DMS153 treated with DMSO at 0.1 percent for 48 hours (cell line): ENCODE measurements at regions not wholly inside any gene's neighbourhood (a gene's known extent, or its start where the extent isn't known, plus 50 kb on each side); places are given as distances from the start of the nearest gene placed in this dataset.

ENCODE experiments used
- DNase-seq: peaks from one replicate; lab custom pipeline; 2025; ENCODE audit not compliant: unreplicated experiment; lab: John Stamatoyannopoulos, UW

GRCh38 chr13:97110936-97111335 is 111.2 kb upstream of the MBNL2 start:
- DNase-seq: no peak

- no peak for DNase-seq
Measured at GRCh38 chr13:97111756-97112155, 110.4 kb upstream of the MBNL2 start.

GRCh38 chr13:97112446-97113152 is 109.5 kb upstream of the MBNL2 start:
- no peak for DNase-seq

GRCh38 chr13:97113231-97114001 is 108.7 kb upstream of the MBNL2 start:
- DNase-seq: peak; percentile 27

DNA sequence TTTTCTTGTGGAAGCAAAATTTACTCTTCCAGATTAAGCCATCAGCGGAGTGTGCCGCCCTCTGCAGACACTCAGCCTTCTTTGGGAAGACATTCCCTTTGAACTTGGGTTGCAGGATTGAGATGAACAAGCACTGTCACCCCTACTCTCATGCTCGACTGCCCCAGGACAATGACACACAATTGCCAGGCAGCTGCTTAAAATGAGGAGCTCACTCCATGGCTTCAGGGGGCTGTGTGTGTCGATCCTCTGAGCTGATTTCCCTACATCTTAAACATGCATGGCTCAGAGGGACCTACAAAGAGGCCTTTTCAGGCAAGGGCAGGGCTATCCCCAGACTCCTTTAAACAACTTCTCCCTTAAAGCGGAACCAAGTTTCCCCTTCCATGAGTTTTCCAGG is 107.5 kb upstream of the MBNL2 start:
- DNase-seq: no peak

DNA sequence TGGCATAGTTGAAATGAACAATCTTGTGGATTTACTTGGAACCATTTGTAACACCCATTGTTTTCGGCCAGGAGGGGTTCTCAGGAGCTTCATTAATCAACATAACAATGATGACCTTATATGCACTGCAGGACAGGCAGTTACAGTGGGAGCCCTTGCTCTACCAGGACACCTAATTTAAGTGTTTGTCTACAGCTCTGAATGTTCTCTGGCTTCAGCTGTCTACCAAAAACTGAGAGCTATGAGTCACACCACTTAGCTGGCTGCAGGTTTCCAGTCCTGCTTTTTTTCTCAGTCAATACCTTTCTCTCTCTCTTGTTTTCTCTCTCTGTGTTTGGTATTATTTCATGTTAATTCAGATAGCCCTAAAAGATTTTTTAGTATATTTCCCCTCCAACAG is 105.4 kb upstream of the MBNL2 start:
- DNase-seq: peak; percentile 44

DNA sequence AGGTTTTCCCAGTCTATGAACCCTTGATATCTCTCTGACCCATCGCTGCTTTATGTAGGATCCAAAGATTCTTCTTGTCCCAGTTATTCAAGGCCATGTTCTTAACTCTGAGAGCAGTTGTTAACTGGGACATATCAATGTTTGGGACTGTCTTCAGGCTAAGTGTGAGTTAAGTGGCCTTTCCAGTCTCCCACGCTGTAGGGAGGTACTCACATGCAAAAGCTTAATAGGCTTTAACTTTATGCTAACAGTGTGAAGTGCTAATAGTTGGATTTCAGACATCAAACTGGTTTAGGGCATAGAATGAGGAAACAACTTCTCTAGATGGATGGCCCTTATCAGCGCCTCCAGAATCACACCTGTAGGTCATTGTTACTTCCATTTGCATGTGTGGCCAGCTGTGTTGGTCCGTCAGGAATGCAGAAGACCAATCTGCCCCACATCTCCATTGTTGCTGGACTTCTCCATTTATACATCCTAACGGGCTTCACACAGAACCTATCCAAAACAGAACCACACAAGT is 104.7 kb upstream of the MBNL2 start:
- no peak for DNase-seq

DNA sequence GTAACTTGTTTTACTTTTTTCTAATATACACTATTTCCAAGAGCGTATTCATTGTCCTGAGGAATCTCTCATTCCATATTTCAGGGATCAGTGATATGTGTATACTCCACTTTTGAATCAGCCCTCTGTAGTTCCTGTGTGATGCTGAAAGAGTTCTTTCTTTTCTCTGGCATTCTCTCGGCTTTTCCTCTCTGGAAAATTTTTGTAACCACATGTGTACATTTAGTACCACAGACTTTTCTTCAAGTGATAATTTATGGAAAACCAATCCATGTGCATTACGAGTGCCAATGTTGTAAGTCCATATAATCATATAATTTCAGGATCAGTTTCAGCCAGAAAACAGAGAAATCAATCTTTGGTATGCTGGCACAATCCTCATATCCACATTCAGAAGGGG is 102.2 kb upstream of the MBNL2 start:
- no peak for DNase-seq

- DNase-seq: no peak
Measured at GRCh38 chr13:97120346-97120745, 101.8 kb upstream of the MBNL2 start.

DNA sequence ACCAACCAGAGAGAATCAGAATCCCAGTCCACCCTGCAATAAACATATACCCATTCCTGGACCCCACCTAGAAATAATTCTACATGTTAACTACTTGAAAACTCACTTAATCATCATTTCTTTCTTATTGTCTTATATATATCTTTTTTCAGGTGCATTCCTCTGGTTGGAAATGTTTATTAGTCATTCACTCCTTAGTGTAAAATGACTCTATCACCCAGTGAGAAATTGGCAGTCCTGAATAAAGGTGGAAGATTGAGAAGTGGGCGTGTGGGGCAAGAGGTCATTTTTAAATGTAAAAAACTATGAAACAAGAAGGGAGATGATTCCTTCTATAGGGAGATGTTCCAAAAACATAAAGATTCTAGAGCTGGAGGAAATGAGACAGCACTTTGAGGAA is 101.2 kb upstream of the MBNL2 start:
- DNase-seq: no peak

GRCh38 chr13:97121894-97122293 is 100.2 kb upstream of the MBNL2 start:
- no peak for DNase-seq

DNA sequence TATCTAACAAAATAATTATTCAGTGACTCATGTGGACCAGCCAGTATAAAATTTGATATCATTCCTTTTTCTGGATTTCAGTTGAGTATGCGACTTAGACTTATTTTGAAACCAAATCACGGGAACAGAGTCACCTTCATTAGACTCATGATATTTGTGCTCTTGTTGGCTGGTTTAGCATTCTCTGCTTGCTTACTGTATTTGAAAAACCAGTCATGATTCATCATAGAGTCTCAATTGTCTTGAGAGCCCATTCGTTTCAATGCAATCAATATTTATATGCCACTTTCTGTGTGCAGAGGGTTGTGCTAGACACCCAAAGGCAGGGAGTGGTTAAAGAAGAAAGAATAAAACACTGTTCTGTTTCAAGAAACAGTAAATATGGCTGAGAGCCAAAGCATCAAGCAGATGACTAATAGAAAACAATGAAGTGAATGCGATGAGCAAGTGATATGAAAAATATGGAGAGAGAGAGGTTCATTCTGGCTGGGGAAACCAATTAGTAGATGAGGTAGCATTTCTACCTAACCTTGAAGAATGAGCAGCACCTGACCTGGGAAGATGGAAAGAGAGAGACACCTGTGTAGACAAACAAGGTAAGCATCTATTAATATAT is 99.6 kb upstream of the MBNL2 start:
- DNase-seq: no peak

DNA sequence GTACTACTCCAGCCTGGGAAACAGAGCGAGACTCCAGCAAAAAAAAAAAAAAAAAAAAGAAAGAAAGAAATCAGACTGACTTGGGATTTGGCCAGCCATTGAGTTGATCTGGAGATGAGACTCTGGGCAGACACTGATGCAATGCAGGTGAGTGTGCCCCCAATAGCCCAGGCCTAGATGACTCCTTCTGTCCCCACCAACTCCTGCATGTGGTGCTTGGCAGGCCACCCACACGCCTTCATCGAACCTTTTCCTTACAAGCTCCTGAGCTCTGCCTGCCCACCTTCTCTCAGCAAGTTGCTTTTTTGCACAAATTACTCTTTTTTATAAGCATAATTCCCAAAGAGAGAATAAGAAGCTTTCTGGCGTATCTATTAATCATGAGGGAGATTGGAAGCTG is 97.9 kb upstream of the MBNL2 start:
- DNase-seq: no peak

DNA sequence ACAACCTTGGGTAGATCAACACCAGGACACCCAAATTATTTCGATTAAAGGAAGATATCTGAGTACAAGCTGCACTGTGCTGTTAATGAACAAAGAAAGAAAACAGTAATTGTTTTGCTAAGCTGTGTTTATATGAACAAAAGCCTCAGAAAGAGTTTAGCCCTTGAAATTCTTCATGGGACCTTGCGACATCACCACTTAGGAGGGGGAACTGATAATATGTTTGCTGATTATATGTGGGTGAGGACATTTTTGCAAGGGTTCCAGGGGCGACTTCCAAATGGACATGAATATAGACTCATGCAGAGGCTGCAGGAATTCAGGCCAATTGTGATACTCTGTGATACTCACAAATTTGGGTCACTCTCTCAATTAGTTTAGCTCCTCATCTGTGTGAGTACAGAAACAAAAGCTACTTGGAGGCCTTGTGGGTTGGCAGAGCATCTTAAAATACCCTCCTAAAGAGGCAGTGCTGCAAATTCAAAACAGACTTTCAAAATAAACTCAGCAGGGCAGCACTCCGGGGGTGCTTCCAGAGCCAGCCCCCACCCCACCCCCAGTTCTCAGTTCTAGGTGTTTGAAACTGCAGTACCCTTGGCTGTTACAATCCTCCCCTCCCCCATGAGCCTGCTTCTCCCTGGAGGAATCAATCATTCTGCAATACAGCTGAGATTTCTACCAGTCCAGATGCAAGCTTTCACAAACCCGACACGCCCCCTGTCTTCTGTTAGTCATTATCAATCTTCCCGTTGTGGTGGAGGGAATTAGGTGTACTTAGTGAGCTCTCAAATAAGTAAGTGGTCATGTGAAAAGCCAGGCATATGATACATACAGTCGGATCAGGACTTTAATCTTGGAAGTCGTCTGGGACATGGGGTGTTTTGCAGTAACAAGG is 97.0 kb upstream of the MBNL2 start:
- no peak for DNase-seq

DNA sequence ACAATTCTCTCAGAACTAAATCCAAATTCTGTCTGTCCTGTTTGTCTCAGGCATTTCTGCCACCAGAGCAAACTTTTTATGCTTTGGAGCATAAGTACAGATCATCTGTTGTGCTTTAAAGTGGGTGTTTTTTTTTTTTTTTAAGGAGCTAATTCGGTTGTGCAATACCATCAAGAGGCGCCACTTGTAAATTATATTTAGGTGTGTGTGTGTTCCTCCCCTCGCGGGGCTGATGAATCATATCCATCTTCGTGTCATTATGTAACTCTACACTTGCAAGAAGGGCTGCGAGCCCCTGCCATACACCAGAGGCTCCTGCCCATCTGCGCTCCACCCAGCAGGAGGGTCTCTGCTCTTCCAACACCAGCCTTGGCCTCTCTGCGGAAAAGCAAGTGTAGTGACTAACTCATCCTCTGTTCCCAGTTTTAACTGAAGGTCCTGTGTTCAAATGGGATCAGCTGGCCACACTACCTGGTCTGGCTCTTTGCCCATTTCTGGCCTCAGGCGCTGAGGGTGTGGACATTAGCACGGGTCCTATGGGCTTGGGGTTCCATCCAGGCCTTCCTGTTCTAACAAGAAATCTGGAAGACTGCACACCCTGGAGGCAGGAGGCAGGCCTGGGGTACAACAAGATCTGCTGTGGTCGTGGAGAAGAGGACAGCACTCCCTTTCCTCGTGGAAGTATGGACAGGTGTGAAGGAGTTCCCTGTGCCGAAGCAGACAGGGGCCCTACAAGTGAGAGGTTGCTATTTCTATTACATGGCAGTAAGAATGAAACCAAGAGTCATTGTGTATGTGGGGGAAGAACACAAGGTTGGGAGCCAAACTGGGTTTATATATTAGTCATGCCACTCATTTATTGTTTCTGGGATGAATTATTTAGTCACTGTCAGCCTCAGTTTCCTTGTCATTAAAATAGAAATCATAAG is 96.1 kb upstream of the MBNL2 start:
- DNase-seq: no peak

- no peak for DNase-seq
Measured at GRCh38 chr13:97127842-97128241, 94.3 kb upstream of the MBNL2 start.

DNA sequence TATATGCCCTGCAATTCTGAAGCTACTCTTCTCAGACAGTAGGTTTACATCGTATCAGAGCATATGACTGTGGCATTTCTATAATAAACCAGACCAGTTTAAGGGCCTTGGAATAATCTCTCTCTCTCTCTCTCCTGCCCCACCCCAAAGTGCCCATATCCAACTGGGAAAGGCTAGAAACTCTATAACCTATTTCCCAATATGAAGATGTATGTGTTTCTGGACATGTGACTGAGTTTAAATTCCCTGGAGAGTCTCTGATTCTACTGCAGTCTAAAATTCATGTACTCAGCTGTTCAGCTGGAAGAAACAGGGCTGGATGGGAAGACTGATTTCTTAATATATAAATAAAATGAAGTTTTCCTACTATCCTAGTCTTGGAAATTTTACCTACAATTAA is 91.9 kb upstream of the MBNL2 start:
- DNase-seq: no peak

DNA sequence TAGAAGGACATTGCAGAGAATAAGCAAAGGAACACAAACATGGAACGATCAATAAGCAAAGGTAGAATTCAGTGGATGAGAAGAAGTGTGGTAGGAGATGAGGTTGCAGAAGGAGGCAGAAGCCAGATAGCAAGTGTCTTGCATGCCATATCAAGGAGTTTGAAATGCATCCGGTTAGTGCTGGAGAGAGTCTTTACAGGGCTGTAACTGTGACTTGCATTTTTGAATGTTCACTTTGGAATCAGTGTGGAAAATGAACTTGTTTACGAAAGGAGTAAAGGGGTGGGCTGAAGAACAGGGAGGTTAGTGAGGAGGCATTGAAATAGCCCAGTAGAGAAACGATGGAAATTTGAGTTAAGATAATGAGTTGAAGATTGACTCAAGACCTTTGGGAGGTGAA is 90.7 kb upstream of the MBNL2 start:
- no peak for DNase-seq

- DNase-seq: no peak
Measured at GRCh38 chr13:97133554-97133953, 88.6 kb upstream of the MBNL2 start.

- DNase-seq: peak; percentile 66
Measured at GRCh38 chr13:97133955-97134354, 88.2 kb upstream of the MBNL2 start.
